Mesendoderm (in vitro differentiated cells): ENCODE measurements at regions not wholly inside any gene's neighbourhood (a gene's known extent, or its start where the extent isn't known, plus 50 kb on each side); places are given as distances from the start of the nearest gene placed in this dataset.
A peak's percentile ranks its signal among the peaks of the same experiment; 100 is the strongest.
"Not testable (repeated sequence)": the region's sequence is repeated elsewhere in the genome, so short reads cannot be mapped to it uniquely, and the experiment has no call there.

ENCODE experiments used
- DNase-seq: peaks from one replicate; pipeline ENCODE4 v3.0.0; 2013
- H2AK5ac ChIP-seq: 2 replicates; pipeline ENCODE4 v1.6.1; 2013; ENCODE audit warnings: low read length, inconsistent platforms
- H2BK120ac ChIP-seq: 2 replicates; pipeline ENCODE4 v1.6.1; 2013; ENCODE audit warnings: low read depth, mild to moderate bottlenecking, low read length, moderate library complexity, mixed read lengths
- H2BK15ac ChIP-seq: replicated peaks from 2 replicates; pipeline ENCODE4 v1.6.1; 2013; ENCODE audit warnings: low read depth, mild to moderate bottlenecking, moderate library complexity
- H2BK5ac ChIP-seq: 2 replicates; pipeline ENCODE4 v1.6.1; 2013; ENCODE audit warnings: low read length, inconsistent platforms
- H3K18ac ChIP-seq: 2 replicates; pipeline ENCODE4 v1.6.1; 2013; ENCODE audit warnings: mild to moderate bottlenecking, low read length, mixed read lengths
- H3K23ac ChIP-seq: one replicate; pipeline ENCODE4 v1.6.1; 2013; ENCODE audit warnings: low read length
- H3K27ac ChIP-seq: 2 replicates; pipeline ENCODE4 v1.5.1; 2013; ENCODE audit warnings: low read depth, mild to moderate bottlenecking, inconsistent platforms, low read length, moderate library complexity
- H3K27me3 ChIP-seq: 2 replicates; pipeline ENCODE4 v1.6.1; 2013; ENCODE audit warnings: low read length, control low read depth, mild to moderate bottlenecking, inconsistent platforms; ENCODE audit not compliant: insufficient read depth, poor library complexity
- H3K36me3 ChIP-seq: 2 replicates; pipeline ENCODE4 v1.6.1; 2013; ENCODE audit warnings: low read length, inconsistent platforms; ENCODE audit not compliant: control insufficient read depth, insufficient read depth
- H3K4ac ChIP-seq: one replicate; pipeline ENCODE4 v1.6.1; 2013; ENCODE audit warnings: low read depth, mild to moderate bottlenecking, low read length, moderate library complexity
- H3K4me1 ChIP-seq: 2 replicates; pipeline ENCODE4 v1.6.1; 2013; ENCODE audit warnings: low read depth, low read length, inconsistent platforms; ENCODE audit not compliant: control insufficient read depth
- H3K4me2 ChIP-seq: 2 replicates; pipeline ENCODE4 v1.6.1; 2013; ENCODE audit warnings: low read length
- H3K4me3 ChIP-seq: 2 replicates; pipeline ENCODE4 v1.5.1; 2013; ENCODE audit warnings: mild to moderate bottlenecking, low read length
- H3K56ac ChIP-seq: one replicate; pipeline ENCODE4 v1.6.1; 2013; ENCODE audit warnings: low read length
- H3K79me1 ChIP-seq: 2 replicates; pipeline ENCODE4 v1.6.1; 2013; ENCODE audit warnings: low read length, inconsistent platforms
- H3K79me2 ChIP-seq: 2 replicates; pipeline ENCODE4 v1.6.1; 2013; ENCODE audit warnings: mild to moderate bottlenecking, low read length; ENCODE audit not compliant: control insufficient read depth, insufficient read depth
- H3K9ac ChIP-seq: 2 replicates; pipeline ENCODE4 v1.6.1; 2013; ENCODE audit warnings: low read length, inconsistent platforms
- H4K5ac ChIP-seq: one replicate; pipeline ENCODE4 v1.6.1; 2013; ENCODE audit warnings: low read length
- H4K8ac ChIP-seq: one replicate; pipeline ENCODE4 v1.6.1; 2013; ENCODE audit warnings: low read depth, mild to moderate bottlenecking, control low read depth, low read length, moderate library complexity
- WGBS: extraction: QIAGEN DNeasy Blood & Tissue Kit; methylation state at CpG from one replicate; pipeline ENCODE4 v1.1.7; 2013; ENCODE audit warnings: low lambda C conversion rate, missing lambda C conversion rate; ENCODE audit not compliant: insufficient coverage; ENCODE audit errors: extremely low coverage; 5-methylcytosine and 5-hydroxymethylcytosine counted together

DNA sequence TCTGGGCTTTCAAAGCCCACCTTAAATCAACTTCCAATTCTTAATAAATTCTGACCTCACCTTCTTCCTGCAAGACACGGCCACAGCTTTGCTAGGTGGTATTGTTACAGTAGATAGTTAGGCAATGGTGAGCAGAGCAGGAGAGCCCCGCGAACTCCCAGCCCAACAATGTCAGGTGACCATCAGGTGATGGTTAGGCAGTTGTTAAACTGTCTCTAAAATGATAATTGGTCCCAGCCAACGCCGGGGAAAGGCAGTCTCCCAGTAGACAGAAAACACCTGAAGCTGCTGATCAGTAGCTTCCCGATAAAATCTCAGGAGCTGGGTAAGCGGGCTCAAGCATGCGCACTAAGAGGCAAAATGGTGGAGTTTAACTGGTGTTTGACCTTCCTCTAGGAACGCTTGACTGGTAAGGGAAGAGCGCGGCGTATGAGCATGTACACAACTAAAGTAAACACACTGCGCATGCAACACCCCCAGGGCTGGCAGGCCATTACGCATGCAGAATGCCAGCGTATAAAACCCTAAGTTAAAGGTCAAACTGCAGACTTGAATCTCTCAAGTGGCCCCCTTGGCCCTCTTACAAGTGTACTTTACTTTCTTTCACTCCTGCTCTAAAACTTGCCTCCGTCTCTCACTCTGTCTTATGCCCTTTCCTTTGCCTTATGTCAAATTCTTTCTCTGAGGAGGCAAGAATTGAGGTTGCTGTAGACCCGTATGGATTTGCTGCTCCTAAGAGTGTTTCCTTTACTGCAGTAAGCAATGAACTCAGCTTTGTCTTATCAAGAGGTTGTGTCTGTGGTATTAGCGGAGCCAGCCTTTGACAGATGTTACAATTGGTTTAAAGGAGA, 113.5 kb downstream of the C12orf75 start:
- Histone ChIP-seq H2BK120ac (no peak overlapping the region), H3K4me2 (no peak overlapping the region), H3K4ac (no peak overlapping the region), H3K79me1 (no peaks in the 10 kb centered on the region), H3K36me3 (no peaks in the 10 kb centered on the region), H3K4me1 (peaks cover 3% of the 10 kb centered on the region), H3K56ac (peak overlapping the region; percentile 35), H2BK15ac (no peak overlapping the region), H4K8ac (no peak overlapping the region), H2AK5ac (peak overlapping the region; percentile 67), H3K9ac (no peak overlapping the region), H2BK5ac (no peak overlapping the region), H3K4me3 (no peak overlapping the region), H4K5ac (no peak overlapping the region), H3K79me2 (no peaks in the 10 kb centered on the region), H3K23ac (no peak overlapping the region), H3K18ac (peak overlapping the region; percentile 9), H3K27ac (no peak overlapping the region), H3K27me3 (no peaks in the 10 kb centered on the region)
- no CpG with 5 or more reads among the region's 18 CpGs for WGBS
- no peak for DNase-seq

DNA sequence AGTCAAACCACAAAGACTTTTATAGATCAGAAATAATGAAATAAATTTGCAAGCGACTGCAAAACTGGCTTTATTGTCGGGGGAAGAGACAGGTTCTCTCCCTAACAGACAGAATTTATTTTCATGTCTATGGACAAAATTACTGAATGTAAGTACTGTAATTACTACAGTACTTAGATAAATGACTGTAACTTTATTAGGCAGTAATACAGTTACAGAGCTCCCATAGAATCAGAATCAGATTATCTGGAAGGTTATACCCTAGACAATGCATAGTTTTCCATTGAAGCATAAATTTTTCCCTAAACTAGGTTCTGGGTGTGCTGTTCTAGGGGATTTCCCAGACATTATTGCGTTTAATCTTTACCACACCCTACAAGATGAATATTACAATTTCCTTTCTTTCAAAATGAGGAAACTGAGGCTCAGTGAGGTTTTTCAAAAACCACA, 114.2 kb downstream of the C12orf75 start:
- H2AK5ac ChIP-seq: no peak overlapping the region
- H3K56ac ChIP-seq: no peak overlapping the region
- H3K4me3 ChIP-seq: no peak overlapping the region
- no CpG with 5 or more reads among the region's 3 CpGs for WGBS
- H2BK15ac ChIP-seq: no peak overlapping the region
- no peak for DNase-seq
- peaks cover 3% of the 10 kb centered on the region for H3K4me1 ChIP-seq
- no peak overlapping the region for H3K4me2 ChIP-seq
- H2BK5ac ChIP-seq: no peak overlapping the region
- no peak overlapping the region for H3K18ac ChIP-seq
- no peak overlapping the region for H3K23ac ChIP-seq
- no peaks in the 10 kb centered on the region for H3K27me3 ChIP-seq
- H3K4ac ChIP-seq: no peak overlapping the region
- H3K79me2 ChIP-seq: no peaks in the 10 kb centered on the region
- no peak overlapping the region for H4K5ac ChIP-seq
- H3K27ac ChIP-seq: no peak overlapping the region
- H3K79me1 ChIP-seq: no peaks in the 10 kb centered on the region
- H3K36me3 ChIP-seq: no peaks in the 10 kb centered on the region
- H4K8ac ChIP-seq: no peak overlapping the region
- no peak overlapping the region for H2BK120ac ChIP-seq
- H3K9ac ChIP-seq: no peak overlapping the region

- Histone ChIP-seq H3K27ac (no peak overlapping the region), H2BK5ac (no peak overlapping the region), H3K27me3 (no peaks in the 10 kb centered on the region), H4K8ac (no peak overlapping the region), H3K4me3 (no peak overlapping the region), H2AK5ac (no peak overlapping the region), H3K56ac (no peak overlapping the region), H3K18ac (no peak overlapping the region), H2BK15ac (no peak overlapping the region), H3K4ac (no peak overlapping the region), H3K23ac (no peak overlapping the region), H2BK120ac (no peak overlapping the region), H3K9ac (no peak overlapping the region), H3K4me2 (no peak overlapping the region), H3K36me3 (no peaks in the 10 kb centered on the region), H3K4me1 (peaks cover 3% of the 10 kb centered on the region), H3K79me2 (no peaks in the 10 kb centered on the region), H4K5ac (no peak overlapping the region), H3K79me1 (no peaks in the 10 kb centered on the region)
- no CpG with 5 or more reads among the region's 3 CpGs for WGBS
- DNase-seq: no peak
Measured at GRCh38 chr12:105445249-105445648, 114.8 kb downstream of the C12orf75 start.

GRCh38 chr12:105445649-105446048, 115.2 kb downstream of the C12orf75 start:
- DNase-seq: peak; percentile 89
- Histone ChIP-seq H4K8ac (no peak overlapping the region), H3K79me1 (no peaks in the 10 kb centered on the region), H3K4me1 (peaks cover 3% of the 10 kb centered on the region), H3K56ac (no peak overlapping the region), H3K23ac (no peak overlapping the region), H2BK5ac (no peak overlapping the region), H3K18ac (no peak overlapping the region), H3K27ac (no peak overlapping the region), H3K4me3 (no peak overlapping the region), H3K36me3 (no peaks in the 10 kb centered on the region), H3K27me3 (no peaks in the 10 kb centered on the region), H2AK5ac (no peak overlapping the region), H3K9ac (no peak overlapping the region), H3K4ac (no peak overlapping the region), H3K79me2 (no peaks in the 10 kb centered on the region), H2BK120ac (no peak overlapping the region), H2BK15ac (no peak overlapping the region), H3K4me2 (no peak overlapping the region), H4K5ac (no peak overlapping the region)
- no CpG with 5 or more reads among the region's 1 CpG for WGBS

DNA sequence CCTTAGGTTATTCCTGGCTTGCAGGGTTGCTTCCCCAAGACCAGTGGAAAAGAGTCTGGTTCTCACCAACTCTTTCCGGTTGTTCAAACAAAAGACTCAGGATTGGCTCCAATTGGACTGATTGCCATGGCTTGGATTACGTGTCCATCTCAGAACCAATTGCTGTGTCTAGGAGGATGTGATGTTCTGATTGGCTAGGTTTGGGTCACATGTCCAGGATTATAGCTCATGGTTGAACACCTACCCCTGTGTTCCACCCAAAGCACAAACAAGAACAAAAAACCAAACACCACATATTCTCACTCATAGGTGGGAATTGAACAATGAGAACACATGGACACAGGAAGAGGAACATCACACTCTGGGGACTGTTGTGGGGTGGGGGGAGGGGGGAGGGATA, 116.0 kb downstream of the C12orf75 start:
- not testable (repeated sequence) for H3K4me2 ChIP-seq, H3K23ac ChIP-seq, DNase-seq, H3K79me2 ChIP-seq, H3K79me1 ChIP-seq, H3K9ac ChIP-seq, H3K36me3 ChIP-seq, H3K27me3 ChIP-seq, H2BK15ac ChIP-seq, H3K4me3 ChIP-seq, H4K5ac ChIP-seq, H3K4me1 ChIP-seq, H2BK120ac ChIP-seq, H4K8ac ChIP-seq
- peak overlapping the region; percentile 23 for H2AK5ac ChIP-seq
- H3K56ac ChIP-seq: peak overlapping the region; percentile 25
- peak overlapping the region; percentile 22 for H3K18ac ChIP-seq
- peak overlapping the region; percentile 41 for H3K4ac ChIP-seq
- peak overlapping the region; percentile 23 for H3K27ac ChIP-seq
- H2BK5ac ChIP-seq: peak overlapping the region; percentile 2
- no CpG with 5 or more reads among the region's 2 CpGs for WGBS

DNA sequence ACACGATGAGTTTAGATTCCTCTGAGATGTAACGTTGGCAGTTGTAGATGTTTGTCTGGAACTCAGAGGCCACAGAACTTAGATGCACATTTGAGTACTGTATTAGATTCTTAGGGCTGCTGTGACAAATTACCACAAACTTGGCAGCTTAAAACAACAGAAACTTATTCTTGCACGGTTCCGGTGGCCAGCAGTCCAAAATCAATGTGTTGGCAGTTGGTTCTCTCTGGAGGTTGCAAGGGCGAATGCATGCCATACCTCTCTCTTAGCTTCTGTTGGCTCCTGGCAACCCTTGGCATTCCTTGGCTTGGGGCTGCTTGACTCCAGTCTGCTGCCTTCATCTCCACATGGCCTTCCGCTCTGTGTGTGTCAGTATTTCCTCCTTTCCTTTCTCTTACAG, 118.9 kb downstream of the C12orf75 start:
- Histone ChIP-seq H2BK5ac (no peak overlapping the region), H3K4me2 (no peak overlapping the region), H3K4ac (no peak overlapping the region), H2BK120ac (no peak overlapping the region), H3K4me1 (no peaks in the 10 kb centered on the region), H3K36me3 (no peaks in the 10 kb centered on the region), H2AK5ac (peak overlapping the region; percentile 11), H3K27ac (no peak overlapping the region), H3K4me3 (no peak overlapping the region), H3K79me1 (no peaks in the 10 kb centered on the region), H3K18ac (no peak overlapping the region), H3K56ac (no peak overlapping the region), H4K5ac (no peak overlapping the region), H3K79me2 (no peaks in the 10 kb centered on the region), H2BK15ac (no peak overlapping the region), H4K8ac (no peak overlapping the region), H3K23ac (no peak overlapping the region), H3K9ac (no peak overlapping the region), H3K27me3 (no peaks in the 10 kb centered on the region)
- WGBS: no CpG with 5 or more reads among the region's 6 CpGs
- no peak for DNase-seq
